Left cardiac atrium (tissue), 4 donors: ENCODE measurements at regions not wholly inside any gene's neighbourhood (a gene's known extent, or its start where the extent isn't known, plus 50 kb on each side); places are given as distances from the start of the nearest gene placed in this dataset.

Experiments used
- ATAC-seq, 2 donors: fragments of 200-7000 bp; cut with Tn5 transposase; one replicate each; pipeline ENCODE4 v1.9.1; 2020; ENCODE audit warnings: mild to moderate bottlenecking in 2 of 2, moderate library complexity in 2 of 2
- DNase-seq: peaks from one replicate; pipeline ENCODE4 v3.0.0-alpha.2; 2020
- intact Hi-C, 2 donors: fragments of 100-400 bp; cut with DNase I; formaldehyde crosslinking; loops; one replicate each; pipeline versions ENCODE4 v1.14.1 to v1.15.1; 2022 to 2023
- microRNA-seq, 2 donors: library from miRNA; unstranded; fragments of <30 nt; microRNA quantifications; one replicate each; pipeline ENCODE4 v1.2.0, GENCODE V29; 2020
- donor health status: DM: no; HTN: yes; CAD: no.
- donor health status: DM: no; HTN: yes; CAD: no; lungs with severe emphysema.
- donor health status: DM: yes; HTN: yes; CAD: no.
- donor health status: Dilated cardiomyopathy.

- DNase-seq (no peak), ATAC-seq (no peak)
- intact Hi-C loops, result no loop called here
Observed at GRCh38 chr11:104246590-104246989, 82.6 kb upstream of the PDGFD start.

DNA sequence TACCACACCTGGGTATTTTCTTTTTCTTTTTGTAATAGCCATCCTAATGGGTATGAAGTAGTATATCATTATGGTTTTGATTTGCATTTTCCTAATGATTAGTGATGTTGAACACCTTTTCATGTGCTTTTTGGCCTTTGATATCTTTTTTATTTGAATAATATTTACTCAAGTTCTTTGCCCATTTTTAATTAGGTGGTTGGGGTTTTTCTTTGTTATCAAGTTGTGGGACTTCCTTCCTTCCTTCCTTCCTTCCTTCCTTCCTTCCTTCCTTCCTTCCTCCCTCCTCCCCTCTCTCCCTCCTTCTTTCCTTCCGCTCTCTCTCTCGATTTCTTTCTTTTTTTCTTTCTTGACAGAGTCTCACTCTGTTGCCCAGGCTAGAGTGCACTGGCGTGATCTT lies 75.0 kb upstream of the PDGFD start:
- intact Hi-C loops, result no loop called here
- DNase-seq, result no peak
- ATAC-seq, result no peak

DNA sequence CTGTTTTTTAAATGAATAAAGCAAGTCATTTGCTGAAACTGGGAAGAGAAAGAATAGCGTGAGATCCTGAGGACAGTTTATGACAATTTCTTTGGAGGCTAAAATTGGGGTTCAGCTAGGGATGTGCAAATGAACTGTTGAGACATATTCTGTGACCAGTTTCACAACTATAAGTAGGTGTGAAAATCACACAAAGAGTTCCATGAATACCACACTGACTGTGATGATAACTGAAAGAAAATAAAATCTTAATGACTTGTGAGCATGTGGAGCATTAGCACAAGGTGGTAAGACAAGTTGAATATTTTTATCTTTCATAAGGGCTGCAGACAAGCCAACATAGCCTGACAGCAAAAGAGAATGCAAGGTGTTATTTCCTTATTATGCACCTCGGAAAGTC lies 61.1 kb upstream of the PDGFD start:
- no peak for DNase-seq
- intact Hi-C loops, result no loop called here
- no peak for ATAC-seq

GRCh38 chr11:104222464-104222863 lies 58.5 kb upstream of the PDGFD start:
- intact Hi-C loops, result no loop called here
- DNase-seq, result no peak
- no peak for ATAC-seq

GRCh38 chr11:104221455-104221854 lies 57.5 kb upstream of the PDGFD start:
- no peak for ATAC-seq
- no peak for DNase-seq
- intact Hi-C loops, result no loop called here

DNA sequence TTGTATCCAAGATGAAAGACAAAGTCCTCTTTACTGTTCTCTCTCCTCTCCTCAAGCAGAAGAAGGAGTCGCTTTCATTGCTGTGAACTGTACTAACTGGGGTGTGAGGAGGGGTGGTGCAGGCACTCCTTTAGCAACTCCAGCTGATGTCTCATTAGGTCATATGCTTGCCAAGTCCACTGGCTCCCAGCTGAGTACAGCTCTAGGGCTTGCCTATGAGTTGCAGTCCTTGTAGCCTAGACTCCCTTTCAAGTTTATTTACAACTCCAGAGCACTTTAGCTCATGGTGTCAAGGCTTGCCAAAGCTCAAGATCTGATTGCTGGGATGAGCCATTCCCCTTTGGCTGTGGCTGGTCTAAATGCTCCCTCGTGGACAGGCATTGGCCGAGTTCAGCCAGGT lies 55.1 kb upstream of the PDGFD start:
- intact Hi-C loops, result no loop called here
- ATAC-seq (peak in 1 of 2 donors; percentile 75), DNase-seq (no peak)

DNA sequence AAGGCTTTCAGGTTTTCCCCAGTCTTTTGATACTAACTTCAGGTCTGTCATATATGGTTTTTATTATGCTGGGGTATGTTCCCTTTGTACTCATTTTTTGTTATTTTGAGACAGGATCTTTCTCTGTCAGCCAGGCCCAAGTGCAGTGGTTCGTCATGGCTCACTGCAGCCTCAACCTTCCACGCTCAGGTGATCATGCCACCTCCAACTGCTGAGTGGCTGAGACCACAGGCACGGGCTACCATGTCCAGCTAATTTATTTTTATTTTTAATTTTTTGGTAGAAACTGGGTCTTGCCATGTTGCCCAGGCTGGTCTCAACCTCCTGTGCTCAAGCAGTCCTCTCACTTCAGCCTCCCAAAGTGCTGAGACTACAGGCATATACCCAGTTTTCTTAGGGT lies 50.6 kb upstream of the PDGFD start:
- intact Hi-C loops, result no loop called here

More for the DNA sequence above, 50.6 kb upstream of the PDGFD start:
- ATAC-seq (no peak), DNase-seq (no peak)

Small RNA genes in the stretch of these regions (microRNA-seq; reads per million reads assigned to microRNA genes)
- 0.20 to 0.27 reads per million in 2 donors for gene MIR7641-1
